GM21786 (cell line): ENCODE measurements at regions not wholly inside any gene's neighbourhood (a gene's known extent, or its start where the extent isn't known, plus 50 kb on each side); places are given as distances from the start of the nearest gene placed in this dataset.
"Not testable (repeated sequence)": the region's sequence is repeated elsewhere in the genome, so short reads cannot be mapped to it uniquely, and the experiment has no call there.

ENCODE experiments used
- ATAC-seq: cut with Tn5 transposase; IDR thresholded peaks from one replicate; pipeline ENCODE4 v1.9.1; 2021; ENCODE audit not compliant: unreplicated experiment

- ATAC-seq = no peak
Observed at GRCh38 chr3:164390046-164390445, 688.2 kb downstream of the SI start.

GRCh38 chr3:164387236-164387635 lies 691.1 kb downstream of the SI start:
- ATAC-seq = no peak

- ATAC-seq = no peak
Observed at GRCh38 chr3:164380156-164380555, 698.1 kb downstream of the SI start.

GRCh38 chr3:164377466-164377865 lies 700.8 kb downstream of the SI start:
- no peak for ATAC-seq

- ATAC-seq = no peak
Observed at GRCh38 chr3:164375995-164376394, 702.3 kb downstream of the SI start.

GRCh38 chr3:164375538-164375937 lies 702.8 kb downstream of the SI start:
- no peak for ATAC-seq

GRCh38 chr3:164371681-164372080 lies 706.6 kb downstream of the SI start:
- no peak for ATAC-seq

- ATAC-seq = no peak
Observed at GRCh38 chr3:164370970-164371369, 707.3 kb downstream of the SI start.

- ATAC-seq = no peak
Observed at GRCh38 chr3:164365242-164365641, 713.1 kb downstream of the SI start.

- ATAC-seq = no peak
Observed at GRCh38 chr3:164364111-164364510, 714.2 kb downstream of the SI start.

GRCh38 chr3:164360738-164361406 lies 717.4 kb downstream of the SI start:
- no peak for ATAC-seq

- no peak for ATAC-seq
Observed at GRCh38 chr3:164360078-164360578, 718.2 kb downstream of the SI start.

GRCh38 chr3:164352991-164353390 lies 725.3 kb downstream of the SI start:
- ATAC-seq = no peak

- ATAC-seq = no peak
Observed at GRCh38 chr3:164351131-164351530, 727.2 kb downstream of the SI start.

GRCh38 chr3:164342206-164342605 lies 736.1 kb downstream of the SI start:
- not testable (repeated sequence) for ATAC-seq

GRCh38 chr3:164341086-164341485 lies 737.2 kb downstream of the SI start:
- ATAC-seq = no peak

- no peak for ATAC-seq
Observed at GRCh38 chr3:164340273-164340672, 738.0 kb downstream of the SI start.

GRCh38 chr3:164332831-164333802 lies 745.2 kb downstream of the SI start:
- ATAC-seq = no peak

GRCh38 chr3:164326714-164327113 lies 751.6 kb downstream of the SI start:
- no peak for ATAC-seq

GRCh38 chr3:164320962-164321361 lies 757.3 kb downstream of the SI start:
- ATAC-seq = no peak

- ATAC-seq = no peak
Observed at GRCh38 chr3:164306042-164306441, 772.3 kb downstream of the SI start.

GRCh38 chr3:164303894-164304293 lies 774.4 kb downstream of the SI start:
- no peak for ATAC-seq
